OCI-LY3 (cell line): ENCODE measurements at regions not wholly inside any gene's neighbourhood (a gene's known extent, or its start where the extent isn't known, plus 50 kb on each side); places are given as distances from the start of the nearest gene placed in this dataset.

ENCODE experiments used
- EZH2phosphoT487 ChIP-seq: fragments of 200-600 bp; shearing (Covaris generic); IDR thresholded peaks from 2 replicates; pipeline ENCODE4 v1.6.1; 2018; ENCODE audit warnings: antibody characterized with exemption, mixed run types, low read depth
- TF ChIP-seq, protein P1 (sequence below): fragments of 200-600, 300-600 bp; sonication (generic); IDR thresholded peaks from 2 replicates; pipeline ENCODE4 v1.5.1; 2014; ENCODE audit warnings: antibody characterized with exemption, low read length, low read depth

DNA sequence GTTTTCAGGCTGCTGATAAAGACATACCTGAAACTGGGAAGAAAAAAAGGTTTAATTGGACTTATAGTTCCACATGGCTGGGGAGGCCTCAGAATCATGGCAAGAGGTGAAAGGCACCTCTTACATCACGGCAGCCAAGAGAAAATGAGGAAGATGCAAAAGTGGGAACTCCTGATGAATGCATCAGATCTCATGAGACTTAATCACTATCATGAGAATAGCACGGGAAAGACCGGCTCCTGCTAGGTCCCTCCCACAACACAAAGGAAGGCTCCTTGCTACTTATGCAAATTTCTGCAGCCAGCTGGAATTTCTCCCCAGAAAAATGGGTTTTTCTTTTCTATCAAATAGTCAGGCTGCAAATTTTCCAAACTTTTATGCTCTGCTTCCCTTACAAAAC is 174.1 kb upstream of the RMST start:
- TF ChIP-seq, protein P1, sequence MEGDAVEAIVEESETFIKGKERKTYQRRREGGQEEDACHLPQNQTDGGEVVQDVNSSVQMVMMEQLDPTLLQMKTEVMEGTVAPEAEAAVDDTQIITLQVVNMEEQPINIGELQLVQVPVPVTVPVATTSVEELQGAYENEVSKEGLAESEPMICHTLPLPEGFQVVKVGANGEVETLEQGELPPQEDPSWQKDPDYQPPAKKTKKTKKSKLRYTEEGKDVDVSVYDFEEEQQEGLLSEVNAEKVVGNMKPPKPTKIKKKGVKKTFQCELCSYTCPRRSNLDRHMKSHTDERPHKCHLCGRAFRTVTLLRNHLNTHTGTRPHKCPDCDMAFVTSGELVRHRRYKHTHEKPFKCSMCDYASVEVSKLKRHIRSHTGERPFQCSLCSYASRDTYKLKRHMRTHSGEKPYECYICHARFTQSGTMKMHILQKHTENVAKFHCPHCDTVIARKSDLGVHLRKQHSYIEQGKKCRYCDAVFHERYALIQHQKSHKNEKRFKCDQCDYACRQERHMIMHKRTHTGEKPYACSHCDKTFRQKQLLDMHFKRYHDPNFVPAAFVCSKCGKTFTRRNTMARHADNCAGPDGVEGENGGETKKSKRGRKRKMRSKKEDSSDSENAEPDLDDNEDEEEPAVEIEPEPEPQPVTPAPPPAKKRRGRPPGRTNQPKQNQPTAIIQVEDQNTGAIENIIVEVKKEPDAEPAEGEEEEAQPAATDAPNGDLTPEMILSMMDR: no peak
- TF ChIP-seq EZH2phosphoT487: no peak
